HG02610 (cell line): ENCODE measurements at regions not wholly inside any gene's neighbourhood (a gene's known extent, or its start where the extent isn't known, plus 50 kb on each side); places are given as distances from the start of the nearest gene placed in this dataset.

Experiments used
- ATAC-seq: cut with Tn5 transposase; IDR thresholded peaks from one replicate; pipeline ENCODE4 v1.9.1; 2021; ENCODE audit warnings: mild to moderate bottlenecking, moderate library complexity; ENCODE audit not compliant: unreplicated experiment

DNA sequence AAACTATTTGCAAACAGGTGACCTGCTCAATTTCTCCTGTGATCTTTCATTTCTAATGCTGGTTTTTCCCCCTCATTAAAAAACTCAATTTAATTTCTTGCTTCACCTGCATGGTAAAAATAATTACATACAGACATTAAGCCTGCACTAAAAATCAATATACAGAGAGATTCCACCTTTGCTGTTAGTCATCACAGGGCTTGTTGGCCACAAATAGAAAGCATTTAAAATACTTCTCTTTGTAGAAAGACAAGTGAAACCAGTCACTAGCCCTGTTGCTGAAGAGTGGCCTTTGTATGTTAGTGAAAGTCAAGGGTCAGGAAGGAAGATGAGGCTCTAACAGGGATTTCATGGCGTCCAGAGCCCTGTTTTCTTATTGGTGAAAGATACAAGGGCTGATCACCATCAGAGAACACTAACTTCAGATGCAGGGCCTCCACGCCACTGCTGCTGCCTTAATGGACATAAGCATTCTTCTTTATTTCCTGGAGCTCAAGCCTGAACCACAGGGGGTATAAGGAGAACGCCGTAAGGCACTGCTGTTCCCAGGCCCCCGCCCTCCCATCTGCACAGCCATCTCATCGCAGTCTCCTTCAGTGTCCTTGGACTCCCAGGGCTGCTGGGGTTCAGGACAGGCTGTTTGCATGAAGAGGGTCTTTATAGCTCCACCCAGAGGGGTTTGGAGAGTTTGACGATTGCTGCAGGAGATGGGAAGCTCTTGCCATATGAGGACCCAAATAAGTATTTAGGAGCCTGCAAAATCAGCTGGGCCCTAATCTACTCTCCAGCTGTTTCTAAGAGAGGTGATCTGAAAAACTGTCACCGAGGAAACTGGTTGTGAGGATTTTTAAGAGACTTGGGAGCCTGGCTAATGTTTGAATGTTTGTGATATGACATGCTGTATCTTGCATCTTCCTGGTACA is 117.3 kb upstream of the IRF2BP2 start:
- ATAC-seq = no peak

GRCh38 chr1:234726359-234726943 is 116.5 kb upstream of the IRF2BP2 start:
- ATAC-seq = no peak

DNA sequence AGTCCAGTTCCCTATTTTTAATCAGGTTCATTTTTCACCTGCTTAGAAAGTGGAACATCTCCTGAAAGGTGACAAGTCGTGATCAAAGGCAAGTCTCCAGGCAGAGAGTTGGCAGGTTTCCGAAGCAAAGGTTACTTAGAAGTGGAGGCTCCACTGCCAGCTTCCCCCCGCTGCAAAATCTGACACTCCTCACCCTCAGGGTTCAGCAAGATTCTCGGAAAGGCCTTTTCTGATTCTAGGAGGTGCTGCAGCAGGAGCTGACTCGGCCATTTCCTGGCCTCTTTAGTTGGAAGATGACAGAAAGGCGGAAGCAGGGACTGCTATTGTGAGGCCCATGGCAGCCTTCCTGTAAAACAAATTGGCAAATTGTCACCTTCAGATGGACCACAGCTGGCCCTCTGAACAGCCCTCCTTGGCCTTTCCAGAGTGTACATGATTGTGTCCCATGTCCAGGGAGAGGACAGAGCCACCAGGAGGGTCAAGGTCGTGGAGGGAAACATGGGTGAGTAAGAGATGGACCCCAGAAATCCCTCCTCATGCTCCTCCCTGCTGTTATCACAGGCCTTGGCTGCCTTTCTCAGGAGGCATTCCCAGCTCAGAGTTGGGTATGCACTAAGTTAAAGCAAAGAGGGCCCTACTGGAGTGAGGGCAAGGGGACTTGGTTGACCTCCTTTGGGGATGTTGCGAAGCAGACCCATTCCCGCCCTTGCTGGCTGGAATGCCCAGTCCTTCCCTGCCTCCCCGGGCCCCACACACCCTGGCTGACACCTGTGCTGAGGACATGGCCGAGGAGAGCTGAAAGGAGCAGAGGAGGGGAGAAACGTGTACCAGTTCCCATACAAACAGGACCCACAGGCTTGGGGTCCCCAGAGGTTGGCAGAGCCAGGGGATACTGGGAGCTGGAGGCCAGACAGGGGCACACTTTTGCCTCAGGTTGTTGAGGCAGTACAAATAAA is 115.5 kb upstream of the IRF2BP2 start:
- no peak for ATAC-seq

GRCh38 chr1:234724516-234725176 is 114.7 kb upstream of the IRF2BP2 start:
- peak; percentile 12 for ATAC-seq

GRCh38 chr1:234722904-234723720 is 113.1 kb upstream of the IRF2BP2 start:
- ATAC-seq = no peak

DNA sequence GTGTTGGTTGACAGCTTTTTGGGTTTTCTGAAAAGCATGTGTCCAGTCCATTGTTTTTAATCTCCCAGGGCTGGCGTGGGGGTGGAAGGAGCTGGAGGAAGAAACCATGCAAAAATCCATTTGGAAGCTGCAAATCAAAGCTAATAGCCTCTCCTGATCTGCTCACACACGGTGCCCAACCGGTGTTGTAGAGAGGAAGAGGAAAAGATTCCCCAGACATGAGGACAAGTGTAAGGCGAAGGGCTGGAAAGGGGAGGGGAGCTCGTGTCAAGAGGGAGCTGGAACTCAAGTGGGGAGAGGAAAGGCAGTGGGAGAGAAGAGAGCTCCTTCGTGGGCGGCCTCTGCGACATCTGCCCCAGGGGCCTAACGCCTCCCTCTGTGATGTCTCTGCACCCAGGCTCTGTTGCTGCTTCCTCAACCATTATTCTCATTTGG is 112.3 kb upstream of the IRF2BP2 start:
- ATAC-seq = no peak

GRCh38 chr1:234721476-234722269 is 111.7 kb upstream of the IRF2BP2 start:
- no peak for ATAC-seq

DNA sequence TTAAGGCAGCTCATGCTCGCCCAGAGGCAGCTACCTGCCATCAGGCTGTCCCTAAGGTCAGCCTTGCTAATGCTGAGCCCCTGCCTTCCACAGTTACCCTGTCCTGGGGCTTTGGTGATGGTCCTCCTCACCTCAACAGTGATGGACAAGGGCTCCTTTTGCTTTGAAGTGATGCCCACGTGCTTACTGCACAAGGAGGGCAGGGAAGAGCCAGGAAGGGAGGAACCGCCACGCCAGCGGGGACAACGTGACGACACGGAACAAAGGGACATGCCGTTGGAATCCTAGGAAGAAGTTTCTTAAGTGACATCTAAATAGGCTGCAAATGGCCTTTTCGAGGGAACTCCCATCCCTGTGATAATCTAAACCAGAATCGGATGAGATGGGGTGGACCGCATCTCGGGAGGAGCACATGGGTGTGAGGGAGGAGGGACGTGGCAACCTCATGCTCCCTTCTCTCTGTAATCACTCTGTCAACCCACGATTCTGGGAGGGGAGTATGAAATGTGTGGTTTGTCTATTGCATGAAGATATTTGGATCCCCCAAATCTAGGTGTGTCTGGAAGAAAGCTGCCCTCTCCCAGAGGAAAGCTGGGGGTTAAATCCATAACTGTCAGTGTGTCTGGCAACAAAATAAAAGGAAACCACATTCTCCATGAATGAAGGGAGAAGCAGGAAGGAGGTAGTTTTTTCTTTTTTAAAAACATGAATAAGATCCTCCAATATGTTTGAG is 110.9 kb upstream of the IRF2BP2 start:
- no peak for ATAC-seq

DNA sequence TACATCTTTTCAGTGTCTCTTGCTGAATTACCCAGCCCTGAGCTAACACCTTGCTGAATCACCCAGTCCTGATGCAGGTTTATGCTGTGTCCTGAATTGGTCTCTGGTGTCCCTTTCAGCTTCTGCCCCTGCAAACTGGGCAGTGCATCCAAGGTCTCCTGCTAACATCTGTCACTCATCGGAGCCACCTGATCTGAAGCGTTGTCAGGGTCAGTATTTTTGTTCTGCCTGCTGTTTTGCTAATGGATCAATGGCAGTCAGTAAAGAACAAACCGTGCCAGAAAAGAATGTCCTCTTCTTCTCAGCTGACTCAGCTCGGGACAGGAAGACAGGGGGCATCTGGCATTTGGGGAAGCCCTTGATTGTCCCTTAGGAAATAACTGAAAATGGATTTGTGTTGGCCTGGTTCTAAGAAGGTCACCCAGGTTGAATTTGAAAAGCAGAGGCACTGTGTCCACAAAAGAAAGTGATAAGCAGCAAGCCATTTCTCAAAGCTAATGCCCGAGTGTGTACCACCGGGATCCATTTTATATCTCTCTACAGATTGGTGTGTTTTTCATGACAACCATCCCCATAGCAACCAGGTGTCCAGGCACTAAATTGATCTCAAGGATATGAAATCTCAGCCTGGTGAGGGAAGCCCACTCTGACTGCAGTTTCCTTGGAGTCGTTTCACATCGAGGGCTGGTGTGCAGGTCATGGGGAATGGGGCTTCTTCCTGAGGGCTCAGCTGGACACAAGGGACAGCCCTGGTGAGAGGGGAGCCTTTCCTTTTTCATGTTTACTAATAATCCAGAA is 109.7 kb upstream of the IRF2BP2 start:
- no peak for ATAC-seq

GRCh38 chr1:234718496-234719453 is 108.8 kb upstream of the IRF2BP2 start:
- ATAC-seq = no peak

DNA sequence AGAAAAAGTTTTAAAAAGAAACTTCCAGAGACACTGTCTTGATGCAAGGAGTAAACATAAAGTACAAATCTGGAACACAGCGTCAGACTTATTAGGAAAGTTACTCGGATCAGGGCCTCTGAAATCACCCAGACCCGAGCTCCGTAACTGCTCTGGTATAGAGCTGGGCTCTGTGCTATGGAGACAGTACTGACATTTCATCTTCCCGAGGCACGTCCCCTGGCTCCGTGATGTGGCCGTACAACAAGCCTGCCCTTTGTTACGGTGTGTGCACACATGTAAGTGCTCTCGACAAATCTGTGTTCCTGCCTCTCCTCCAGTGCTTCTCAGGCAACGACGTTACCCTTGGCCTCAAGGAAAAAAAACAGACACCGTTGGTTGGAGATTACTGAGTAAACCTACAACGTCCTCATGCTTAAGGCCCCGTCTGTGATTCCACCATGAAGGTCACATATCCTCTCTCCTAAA is 107.0 kb upstream of the IRF2BP2 start:
- ATAC-seq = no peak

GRCh38 chr1:234715252-234716014 is 105.5 kb upstream of the IRF2BP2 start:
- ATAC-seq = no peak

DNA sequence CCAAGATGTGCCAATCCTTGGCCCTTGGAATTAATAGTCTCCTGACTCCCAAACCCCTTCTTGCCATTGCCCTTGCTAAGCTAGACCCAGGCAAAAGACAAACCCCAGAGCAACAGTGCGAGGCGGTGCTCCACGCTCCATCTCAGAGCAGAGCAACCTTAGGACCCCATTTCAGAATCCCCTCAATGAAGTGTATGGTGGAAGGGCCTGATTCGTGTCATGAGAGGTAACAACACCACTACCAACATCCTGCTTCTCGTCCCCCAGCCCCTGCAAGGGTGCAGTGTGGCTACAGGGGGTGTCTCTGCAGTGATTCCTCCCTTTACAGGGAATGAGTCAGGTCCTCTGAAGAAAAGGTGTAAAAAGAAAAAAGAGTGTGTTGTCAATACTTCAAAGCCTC is 103.9 kb upstream of the IRF2BP2 start:
- no peak for ATAC-seq

DNA sequence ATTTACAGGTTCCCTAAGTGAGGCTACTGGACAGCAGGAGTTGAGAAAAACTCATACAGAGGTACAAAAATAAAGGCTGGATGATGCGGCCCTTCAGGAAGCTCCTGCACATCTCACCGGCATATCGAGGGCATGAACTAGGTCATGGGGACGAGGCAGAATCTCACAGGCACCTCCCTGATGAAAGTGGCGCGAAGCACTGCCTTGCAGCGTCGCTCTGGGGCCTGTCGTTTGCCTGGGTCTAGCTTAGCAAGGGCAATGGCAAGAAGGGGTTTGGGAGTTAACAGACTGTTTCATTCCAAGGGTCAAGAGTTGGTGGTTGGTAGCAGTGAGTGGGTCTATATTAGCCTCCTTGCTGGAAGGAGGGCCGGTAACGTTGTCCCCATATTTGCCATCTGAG is 103.5 kb upstream of the IRF2BP2 start:
- no peak for ATAC-seq

- no peak for ATAC-seq
These were observed 102.9 kb upstream of the IRF2BP2 start for GRCh38 chr1:234712891-234713305.
